Ovary (tissue), 7 donors: ENCODE measurements at regions not wholly inside any gene's neighbourhood (a gene's known extent, or its start where the extent isn't known, plus 50 kb on each side); places are given as distances from the start of the nearest gene placed in this dataset.

Experiments
- DNase-seq, 5 donors: peaks; one replicate each; pipeline ENCODE4 v3.0.0-alpha.2; 2019 to 2020
- H3K27ac ChIP-seq, 2 donors: fragments of 200-600 bp; one replicate each; pipeline versions ENCODE4 v1.5.1 to v1.8.0; 2019 to 2022
- H3K27me3 ChIP-seq: fragments of 200-600 bp; one replicate; pipeline ENCODE4 v1.8.0; 2022
- H3K36me3 ChIP-seq: fragments of 200-600 bp; sonication (generic); one replicate; pipeline ENCODE4 v1.5.1; 2019
- H3K4me1 ChIP-seq: one replicate; pipeline ENCODE4 v1.8.1; 2013; ENCODE audit warnings: mild to moderate bottlenecking, moderate library complexity; ENCODE audit not compliant: insufficient read depth
- H3K4me3 ChIP-seq: fragments of 200-600 bp; sonication (generic); one replicate; pipeline ENCODE4 v1.5.1; 2017
- H3K9me3 ChIP-seq, 2 donors: fragments of 200-600 bp in 1 of 2; sonication (generic) in 1 of 2; one replicate each; pipeline versions ENCODE4 v1.5.1 to v1.8.1; 2013 to 2019; ENCODE audit warnings: mild to moderate bottlenecking in 1 of 2, moderate library complexity in 1 of 2
- EP300 ChIP-seq: sonication (generic); formaldehyde crosslinking; IDR thresholded peaks from one replicate; pipeline ENCODE4 v1.6.1; 2017; ENCODE audit warnings: antibody characterized with exemption
- POLR2A ChIP-seq: fragments of 450-650 bp; IDR thresholded peaks from one replicate; pipeline ENCODE4 v1.6.1; 2017; ENCODE audit warnings: antibody characterized with exemption, mild to moderate bottlenecking, moderate library complexity
- WGBS, 3 donors: extraction: QIAGEN DNeasy Blood & Tissue Kit in 1 of 3; methylation state at CpG; one replicate each; pipeline versions ENCODE4 v1.1.5 to v1.1.7; 2013 to 2017; 5-methylcytosine and 5-hydroxymethylcytosine counted together
- intact Hi-C, 4 donors: fragments of 100-400 bp; cut with DNase I; formaldehyde crosslinking; loops; one replicate each; pipeline versions ENCODE4 v1.11.0 to v1.15.1; 2022 to 2023
- TF ChIP-seq, protein P1 (sequence below), 3 donors: fragments of 450-650 bp in 2 of 3; fragments of 200-600 bp in 1 of 3; IDR thresholded peaks; one replicate each; pipeline versions ENCODE4 v1.5.1 to v1.8.0; 2016 to 2022; ENCODE audit warnings: antibody characterized with exemption in 3 of 3, mild to moderate bottlenecking in 1 of 3
- donor health status: DM: no; HTN: no; CAD: no; lungs with moderate emphysema.
- donor health status: DM: no; HTN: no; CAD: no.
- donor health status: Bipolar disorder and iron deficiency.
- donor health status: DM: no; HTN: no; CAD: no.
- donor health status: DM: yes; HTN: yes; CAD: no.

DNA sequence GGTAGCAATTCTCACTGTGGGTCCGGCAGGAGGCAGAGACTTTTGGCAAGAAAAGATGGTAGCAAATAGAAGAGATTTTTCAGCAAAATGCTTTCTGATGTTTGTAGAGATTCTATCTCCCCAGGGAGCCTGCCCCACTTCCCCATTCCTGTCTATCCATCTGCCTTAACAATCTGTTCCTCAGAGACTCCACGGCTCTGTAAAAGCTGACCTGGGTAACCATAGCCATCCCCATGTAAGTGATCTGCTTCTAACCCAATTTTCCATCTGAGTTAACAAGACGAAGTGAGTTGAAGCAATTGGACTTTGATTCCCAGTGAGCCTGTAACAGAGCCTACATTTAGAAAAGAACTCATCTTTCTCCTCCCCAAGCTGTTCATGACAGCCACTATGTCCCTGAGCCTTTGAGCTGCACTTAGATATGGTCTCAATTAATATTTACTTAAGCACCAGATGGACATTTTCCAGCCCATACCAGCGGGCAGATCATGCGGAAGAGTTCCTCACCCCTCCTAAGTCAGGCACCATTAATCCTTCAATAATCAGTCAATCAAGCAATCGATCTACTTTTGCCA, 896.1 kb downstream of the CCSER2 start:
- WGBS, 3 donors, result 60 to 71% (median 68%) methylated on average over 6 of the region's 6 CpGs
- Histone ChIP-seq H3K4me3 (no peak overlapping the region), H3K9me3 (no peaks in the 10 kb centered on the region), H3K27ac (no peak overlapping the region), H3K4me1 (no peaks in the 10 kb centered on the region), H3K27me3 (no peaks in the 10 kb centered on the region), H3K36me3 (no peaks in the 10 kb centered on the region)
- intact Hi-C loops, result no loop called here
- DNase-seq, result no peak
- TF ChIP-seq, protein P1, sequence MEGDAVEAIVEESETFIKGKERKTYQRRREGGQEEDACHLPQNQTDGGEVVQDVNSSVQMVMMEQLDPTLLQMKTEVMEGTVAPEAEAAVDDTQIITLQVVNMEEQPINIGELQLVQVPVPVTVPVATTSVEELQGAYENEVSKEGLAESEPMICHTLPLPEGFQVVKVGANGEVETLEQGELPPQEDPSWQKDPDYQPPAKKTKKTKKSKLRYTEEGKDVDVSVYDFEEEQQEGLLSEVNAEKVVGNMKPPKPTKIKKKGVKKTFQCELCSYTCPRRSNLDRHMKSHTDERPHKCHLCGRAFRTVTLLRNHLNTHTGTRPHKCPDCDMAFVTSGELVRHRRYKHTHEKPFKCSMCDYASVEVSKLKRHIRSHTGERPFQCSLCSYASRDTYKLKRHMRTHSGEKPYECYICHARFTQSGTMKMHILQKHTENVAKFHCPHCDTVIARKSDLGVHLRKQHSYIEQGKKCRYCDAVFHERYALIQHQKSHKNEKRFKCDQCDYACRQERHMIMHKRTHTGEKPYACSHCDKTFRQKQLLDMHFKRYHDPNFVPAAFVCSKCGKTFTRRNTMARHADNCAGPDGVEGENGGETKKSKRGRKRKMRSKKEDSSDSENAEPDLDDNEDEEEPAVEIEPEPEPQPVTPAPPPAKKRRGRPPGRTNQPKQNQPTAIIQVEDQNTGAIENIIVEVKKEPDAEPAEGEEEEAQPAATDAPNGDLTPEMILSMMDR (IDR thresholded peaks at IDR 0.05), result no peak
- no peak for TF ChIP-seq POLR2A

DNA sequence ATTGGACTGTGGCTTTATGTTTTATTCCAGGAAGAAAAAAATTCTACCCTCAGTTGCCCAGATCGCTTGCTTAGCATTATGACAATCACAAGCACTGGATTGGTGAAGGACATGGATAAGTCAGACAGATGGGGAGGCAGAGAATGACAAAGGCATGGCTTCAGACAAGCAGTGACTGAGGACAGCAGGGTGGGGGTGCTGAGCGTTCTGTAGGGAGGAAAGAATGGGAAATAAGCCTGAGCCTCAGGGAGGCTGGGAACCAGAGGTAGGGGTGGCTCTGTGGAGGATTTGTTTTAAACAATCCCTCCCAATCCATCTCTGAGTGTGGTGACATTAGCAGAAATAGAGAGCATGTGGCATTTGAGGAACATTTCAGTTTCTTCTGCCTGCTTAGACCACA, 896.9 kb downstream of the CCSER2 start:
- H3K9me3 ChIP-seq, result no peaks in the 10 kb centered on the region
- no peak for DNase-seq
- no peak for TF ChIP-seq EP300
- TF ChIP-seq, protein P1 (IDR thresholded peaks at IDR 0.05), result no peak
- intact Hi-C loops, result no loop called here
- no peaks in the 10 kb centered on the region for H3K36me3 ChIP-seq
- no peaks in the 10 kb centered on the region for H3K4me1 ChIP-seq
- WGBS, 3 donors, result 69 to 90% (median 70%) methylated on average over 2 of the region's 2 CpGs
- no peak overlapping the region for H3K4me3 ChIP-seq
- no peaks in the 10 kb centered on the region for H3K27me3 ChIP-seq
- no peak overlapping the region for H3K27ac ChIP-seq

DNA sequence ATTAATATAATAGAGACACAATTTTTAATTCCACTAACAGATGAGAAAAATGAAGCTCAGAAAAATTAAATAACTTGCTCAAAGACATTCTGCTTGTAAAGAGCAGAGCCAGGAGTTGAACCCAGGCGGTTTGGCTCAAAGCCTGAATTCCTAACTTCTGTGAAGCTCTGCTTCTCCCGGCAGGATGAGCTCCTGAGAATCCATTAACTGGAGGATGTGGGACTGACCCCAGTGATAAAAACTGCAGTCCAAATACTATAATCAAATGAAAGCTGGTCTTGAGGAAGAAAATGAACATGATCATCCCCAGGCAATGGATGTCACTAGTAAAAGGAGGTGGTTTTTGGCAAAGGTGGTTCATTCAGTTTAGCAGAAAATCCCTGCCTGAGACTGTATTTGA, 898.2 kb downstream of the CCSER2 start:
- no peaks in the 10 kb centered on the region for H3K36me3 ChIP-seq
- no peak overlapping the region for H3K27ac ChIP-seq
- no peak for TF ChIP-seq POLR2A
- no peaks in the 10 kb centered on the region for H3K9me3 ChIP-seq
- 31 to 43% (median 35%) methylated on average over 2 of the region's 2 CpGs for WGBS, 3 donors
- DNase-seq, result no peak
- H3K4me3 ChIP-seq, result no peak overlapping the region
- H3K27me3 ChIP-seq, result no peaks in the 10 kb centered on the region
- intact Hi-C loops, result no loop called here
- H3K4me1 ChIP-seq, result no peaks in the 10 kb centered on the region

DNA sequence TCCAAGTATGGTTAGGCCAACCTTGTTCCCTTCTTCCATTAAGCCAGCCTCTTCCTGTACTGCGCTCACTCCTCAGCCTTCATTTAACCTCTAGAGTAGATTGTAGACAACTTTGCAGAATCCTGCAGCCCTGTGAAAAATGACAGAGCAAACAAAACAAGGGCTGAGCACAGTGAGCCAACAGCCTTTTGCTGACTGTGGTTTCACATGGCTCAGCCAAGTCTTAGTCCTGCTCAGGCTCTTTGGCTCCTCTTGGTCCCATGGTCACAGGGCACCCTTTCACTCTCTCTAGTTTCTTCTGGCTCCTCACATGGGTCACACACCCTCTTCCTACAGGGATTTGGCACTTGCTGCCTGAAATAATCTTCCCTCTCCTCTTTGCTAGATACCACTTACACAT, 900.3 kb downstream of the CCSER2 start:
- no peak overlapping the region for H3K4me3 ChIP-seq
- no peak overlapping the region for H3K27ac ChIP-seq
- TF ChIP-seq, protein P1 (IDR thresholded peaks at IDR 0.05), result no peak
- TF ChIP-seq POLR2A (no peak), EP300 (no peak)
- intact Hi-C loops, result no loop called here
- H3K36me3 ChIP-seq, result no peaks in the 10 kb centered on the region
- no peak for DNase-seq
- 93 to 95% (median 94%) methylated on average over 1 of the region's 1 CpG for WGBS, 3 donors
- H3K9me3 ChIP-seq, result no peaks in the 10 kb centered on the region
- no peaks in the 10 kb centered on the region for H3K4me1 ChIP-seq
- no peaks in the 10 kb centered on the region for H3K27me3 ChIP-seq

GRCh38 chr10:85231534-85232270, 903.3 kb downstream of the CCSER2 start:
- Histone ChIP-seq H3K27me3 (no peaks in the 10 kb centered on the region), H3K36me3 (no peaks in the 10 kb centered on the region), H3K4me3 (no peak overlapping the region), H3K4me1 (no peaks in the 10 kb centered on the region), H3K27ac (no peak overlapping the region), H3K9me3 (no peaks in the 10 kb centered on the region)
- TF ChIP-seq, protein P1 (IDR thresholded peaks at IDR 0.05), result no peak
- TF ChIP-seq EP300, result no peak
- no peak for TF ChIP-seq POLR2A
- WGBS, 3 donors, result 53 to 80% (median 59%) methylated on average over 3 of the region's 3 CpGs
- DNase-seq, result no peak
- intact Hi-C loops, result no loop called here
